Small intestine (tissue), 7 donors: ENCODE measurements at regions not wholly inside any gene's neighbourhood (a gene's known extent, or its start where the extent isn't known, plus 50 kb on each side); places are given as distances from the start of the nearest gene placed in this dataset.

Experiments used
- DNase-seq, 2 donors: peaks; one replicate each; pipeline versions ENCODE4 v3.0.0 to v3.0.0-alpha.2; 2013
- FAIRE-seq: peaks from 2 replicates; lab custom pipeline; 2012; peaks lifted over from hg19 to GRCh38; lab: Jason Lieb, UNC
- H3K27ac ChIP-seq, 3 donors: one replicate each; pipeline ENCODE4 v1.5.1; 2013; ENCODE audit warnings: low read length in 2 of 3, mild to moderate bottlenecking in 2 of 3, control low read depth in 1 of 3, inconsistent platforms in 1 of 3, low read depth in 1 of 3, moderate library complexity in 1 of 3
- H3K27me3 ChIP-seq, 3 donors: one replicate each; pipeline ENCODE4 v1.6.1; 2013; ENCODE audit warnings: low read length in 3 of 3, inconsistent platforms in 1 of 3; ENCODE audit not compliant: control insufficient read depth in 3 of 3, insufficient read depth in 3 of 3
- H3K36me3 ChIP-seq, 3 donors: one replicate each; pipeline ENCODE4 v1.6.1; 2013; ENCODE audit warnings: low read length in 3 of 3, inconsistent platforms in 1 of 3, low read depth in 1 of 3, mild to moderate bottlenecking in 1 of 3, moderate library complexity in 1 of 3; ENCODE audit not compliant: control insufficient read depth in 3 of 3, insufficient read depth in 2 of 3
- H3K4me1 ChIP-seq, 3 donors: one replicate each; pipeline ENCODE4 v1.6.1; 2013; ENCODE audit warnings: low read length in 2 of 3, inconsistent platforms in 1 of 3, low read depth in 1 of 3, mild to moderate bottlenecking in 1 of 3, moderate library complexity in 1 of 3; ENCODE audit not compliant: control insufficient read depth in 3 of 3, insufficient read depth in 2 of 3
- H3K4me3 ChIP-seq, 3 donors: one replicate each; pipeline ENCODE4 v1.5.1; 2013; ENCODE audit warnings: low read length in 3 of 3, control low read depth in 1 of 3, inconsistent platforms in 1 of 3, low read depth in 1 of 3, mild to moderate bottlenecking in 1 of 3, moderate library complexity in 1 of 3
- H3K9me3 ChIP-seq, 2 donors: one replicate each; pipeline ENCODE4 v1.6.1; 2013; ENCODE audit warnings: low read depth in 1 of 2, low read length in 1 of 2; ENCODE audit not compliant: control insufficient read depth in 2 of 2, insufficient read depth in 1 of 2
- WGBS, 3 donors: extraction: QIAGEN DNeasy Blood & Tissue Kit; methylation state at CpG; one replicate each; pipeline ENCODE4 v1.1.7; 2013; 5-methylcytosine and 5-hydroxymethylcytosine counted together
- donor health status: healthy with polysubstance abuse.
- donor health status: control.
- donor health status: control.
- donor health status: Bipolar disorder and iron deficiency.
- donor health status: healthy.

GRCh38 chr4:177907736-177908424 lies 465.6 kb upstream of the AGA start:
- FAIRE-seq (no peak), DNase-seq (peak; percentile 16 to 50)
- Histone ChIP-seq H3K27me3 (no peaks in the 10 kb centered on the region), H3K9me3 (peaks cover 0 to 12% of the 10 kb centered on the region in 2 donors), H3K4me1 (no peaks in the 10 kb centered on the region), H3K4me3 (peak overlapping the region in 1 of 3 donors; percentile 24), H3K36me3 (no peaks in the 10 kb centered on the region), H3K27ac (no peak overlapping the region)
- WGBS, 3 donors = 15 to 28% (median 27%) methylated on average over 11 of the region's 11 CpGs

GRCh38 chr4:177921715-177922114 lies 479.5 kb upstream of the AGA start:
- WGBS, 3 donors = 73 to 83% (median 79%) methylated on average over 1 of the region's 1 CpG
- DNase-seq = no peak
- H3K27ac ChIP-seq = no peak overlapping the region
- H3K27me3 ChIP-seq = no peaks in the 10 kb centered on the region
- no peak for FAIRE-seq
- H3K4me3 ChIP-seq = no peak overlapping the region
- H3K9me3 ChIP-seq = peaks cover 0 to 2% of the 10 kb centered on the region in 2 donors
- no peaks in the 10 kb centered on the region for H3K4me1 ChIP-seq
- H3K36me3 ChIP-seq = no peaks in the 10 kb centered on the region

GRCh38 chr4:177923888-177924287 lies 481.7 kb upstream of the AGA start:
- FAIRE-seq (no peak), DNase-seq (no peak)
- Histone ChIP-seq H3K27ac (no peak overlapping the region), H3K36me3 (no peaks in the 10 kb centered on the region), H3K4me3 (no peak overlapping the region), H3K27me3 (no peaks in the 10 kb centered on the region), H3K4me1 (no peaks in the 10 kb centered on the region), H3K9me3 (peaks cover 0 to 2% of the 10 kb centered on the region in 2 donors)

- FAIRE-seq (no peak), DNase-seq (no peak)
- Histone ChIP-seq H3K27ac (no peak overlapping the region), H3K4me1 (no peaks in the 10 kb centered on the region), H3K9me3 (peaks cover 0 to 4% of the 10 kb centered on the region in 2 donors), H3K4me3 (no peak overlapping the region), H3K27me3 (no peaks in the 10 kb centered on the region), H3K36me3 (no peaks in the 10 kb centered on the region)
- WGBS, 3 donors = 74 to 91% (median 82%) methylated on average over 5 of the region's 5 CpGs
These were observed 494.8 kb upstream of the AGA start for GRCh38 chr4:177937041-177937440.

- H3K4me1 ChIP-seq = no peaks in the 10 kb centered on the region
- H3K27me3 ChIP-seq = no peaks in the 10 kb centered on the region
- no peak overlapping the region for H3K27ac ChIP-seq
- H3K36me3 ChIP-seq = no peaks in the 10 kb centered on the region
- WGBS, 3 donors = 16 to 58% (median 37%) methylated on average over 3 of the region's 3 CpGs
- peaks cover 0 to 4% of the 10 kb centered on the region in 2 donors for H3K9me3 ChIP-seq
- DNase-seq (peak in 1 of 2 donors; percentile 77), FAIRE-seq (no peak)
- no peak overlapping the region for H3K4me3 ChIP-seq
These were observed 496.0 kb upstream of the AGA start for GRCh38 chr4:177938226-177938625.

- WGBS, 3 donors = 23 to 59% (median 34%) methylated on average over 2 of the region's 2 CpGs
- H3K9me3 ChIP-seq = no peaks in the 10 kb centered on the region
- H3K4me3 ChIP-seq = no peak overlapping the region
- H3K36me3 ChIP-seq = no peaks in the 10 kb centered on the region
- DNase-seq (no peak), FAIRE-seq (no peak)
- H3K4me1 ChIP-seq = no peaks in the 10 kb centered on the region
- no peak overlapping the region for H3K27ac ChIP-seq
- H3K27me3 ChIP-seq = no peaks in the 10 kb centered on the region
These were observed 503.0 kb upstream of the AGA start for GRCh38 chr4:177945268-177945667.

- Histone ChIP-seq H3K9me3 (no peaks in the 10 kb centered on the region), H3K4me3 (no peak overlapping the region), H3K36me3 (no peaks in the 10 kb centered on the region), H3K4me1 (no peaks in the 10 kb centered on the region), H3K27me3 (no peaks in the 10 kb centered on the region), H3K27ac (no peak overlapping the region)
- FAIRE-seq (no peak), DNase-seq (no peak)
- WGBS, 3 donors = 85 to 96% (median 91%) methylated on average over 1 of the region's 1 CpG
These were observed 505.4 kb upstream of the AGA start for GRCh38 chr4:177947607-177948006.

- no peak for FAIRE-seq
- WGBS, 3 donors = 19 to 59% (median 32%) methylated on average over 4 of the region's 4 CpGs
- peak; percentile 5 to 40 for DNase-seq
These were observed 506.6 kb upstream of the AGA start for GRCh38 chr4:177948853-177949252.

GRCh38 chr4:177951026-177951425 lies 508.8 kb upstream of the AGA start:
- H3K36me3 ChIP-seq = no peaks in the 10 kb centered on the region
- no peaks in the 10 kb centered on the region for H3K27me3 ChIP-seq
- no peaks in the 10 kb centered on the region for H3K9me3 ChIP-seq
- 92 to 98% (median 95%) methylated on average over 2 of the region's 2 CpGs for WGBS, 3 donors
- no peak overlapping the region for H3K27ac ChIP-seq
- DNase-seq (no peak), FAIRE-seq (no peak)
- no peak overlapping the region for H3K4me3 ChIP-seq
- no peaks in the 10 kb centered on the region for H3K4me1 ChIP-seq

More at GRCh38 chr4:177948853-177949252, 506.6 kb upstream of the AGA start:
- H3K4me1 ChIP-seq = no peaks in the 10 kb centered on the region
- H3K27ac ChIP-seq = no peak overlapping the region
- no peak overlapping the region for H3K4me3 ChIP-seq
- no peaks in the 10 kb centered on the region for H3K9me3 ChIP-seq
- no peaks in the 10 kb centered on the region for H3K27me3 ChIP-seq
- no peaks in the 10 kb centered on the region for H3K36me3 ChIP-seq
